ENCODE measurements at regions not wholly inside any gene's neighbourhood (a gene's known extent, or its start where the extent isn't known, plus 50 kb on each side); places are given as distances from the start of the nearest gene placed in this dataset.

- TF ChIP-seq TAF1 (IDR thresholded peaks at IDR 0.05; ENCODE audit: borderline replicate concordance, low read depth, low read length) = no peak
- no peak for TF ChIP-seq POLR2A (IDR thresholded peaks at IDR 0.05; ENCODE audit: low read depth, low read length)
- no peak for TF ChIP-seq POLR2AphosphoS5 (IDR thresholded peaks at IDR 0.05; ENCODE audit: low read depth, low read length)
These were observed 203.9 kb upstream of the DTNA start for GRCh38 chr18:34506198-34506597.

Measured in GM12892 (cell line).